ENCODE measurements at regions not wholly inside any gene's neighbourhood (a gene's known extent, or its start where the extent isn't known, plus 50 kb on each side); places are given as distances from the start of the nearest gene placed in this dataset.

- DNase-seq (ENCODE audit: low read depth in 2 of 2), result no peak
These were observed 244.6 kb upstream of the ANO3 start for GRCh38 chr11:26087120-26087935.

GRCh38 chr11:26088391-26088790 lies 243.5 kb upstream of the ANO3 start:
- DNase-seq (ENCODE audit: low read depth in 2 of 2), result no peak

- no peak for DNase-seq (ENCODE audit: low read depth in 2 of 2)
These were observed 241.3 kb upstream of the ANO3 start for GRCh38 chr11:26090651-26091050.

GRCh38 chr11:26093206-26093605 lies 238.7 kb upstream of the ANO3 start:
- no peak for DNase-seq (ENCODE audit: low read depth in 2 of 2)

- no peak for DNase-seq (ENCODE audit: low read depth in 2 of 2)
These were observed 236.6 kb upstream of the ANO3 start for GRCh38 chr11:26095340-26095739.

- DNase-seq (ENCODE audit: low read depth in 2 of 2), result no peak
These were observed 235.5 kb upstream of the ANO3 start for GRCh38 chr11:26096451-26096850.

- DNase-seq (ENCODE audit: low read depth in 2 of 2), result no peak
These were observed 229.6 kb upstream of the ANO3 start for GRCh38 chr11:26102325-26102724.

- no peak for DNase-seq (ENCODE audit: low read depth in 2 of 2)
These were observed 226.0 kb upstream of the ANO3 start for GRCh38 chr11:26105762-26106423.

- DNase-seq (ENCODE audit: low read depth in 2 of 2), result no peak
These were observed 225.2 kb upstream of the ANO3 start for GRCh38 chr11:26106726-26107125.

GRCh38 chr11:26109658-26110368 lies 222.1 kb upstream of the ANO3 start:
- DNase-seq (ENCODE audit: low read depth in 2 of 2), result no peak

- DNase-seq (ENCODE audit: low read depth in 2 of 2), result no peak
These were observed 219.7 kb upstream of the ANO3 start for GRCh38 chr11:26112264-26112663.

GRCh38 chr11:26121466-26121865 lies 210.5 kb upstream of the ANO3 start:
- DNase-seq (ENCODE audit: low read depth in 2 of 2), result no peak

- no peak for DNase-seq (ENCODE audit: low read depth in 2 of 2)
These were observed 205.2 kb upstream of the ANO3 start for GRCh38 chr11:26126741-26127140.

GRCh38 chr11:26127336-26127735 lies 204.6 kb upstream of the ANO3 start:
- no peak for DNase-seq (ENCODE audit: low read depth in 2 of 2)

- DNase-seq (ENCODE audit: low read depth in 2 of 2), result no peak
These were observed 200.5 kb upstream of the ANO3 start for GRCh38 chr11:26131406-26131805.

- no peak for DNase-seq (ENCODE audit: low read depth in 2 of 2)
These were observed 197.9 kb upstream of the ANO3 start for GRCh38 chr11:26134053-26134452.

GRCh38 chr11:26134481-26135355 lies 197.2 kb upstream of the ANO3 start:
- DNase-seq (ENCODE audit: low read depth in 2 of 2), result no peak

- no peak for DNase-seq (ENCODE audit: low read depth in 2 of 2)
These were observed 194.3 kb upstream of the ANO3 start for GRCh38 chr11:26137651-26138050.

- DNase-seq (ENCODE audit: low read depth in 2 of 2), result no peak
These were observed 189.0 kb upstream of the ANO3 start for GRCh38 chr11:26142891-26143290.

GRCh38 chr11:26143566-26144290 lies 188.2 kb upstream of the ANO3 start:
- no peak for DNase-seq (ENCODE audit: low read depth in 2 of 2)

GRCh38 chr11:26144291-26144690 lies 187.6 kb upstream of the ANO3 start:
- DNase-seq (ENCODE audit: low read depth in 2 of 2), result no peak
